Kidney (tissue), 13 donors: ENCODE measurements at regions not wholly inside any gene's neighbourhood (a gene's known extent, or its start where the extent isn't known, plus 50 kb on each side); places are given as distances from the start of the nearest gene placed in this dataset.

Experiments
- DNase-seq, 5 donors: peaks; one replicate each; pipeline ENCODE4 v3.0.0-alpha.2; 2013 to 2020
- FAIRE-seq: peaks from 2 replicates; lab custom pipeline; 2012; peaks lifted over from hg19 to GRCh38; lab: Jason Lieb, UNC
- H3K27ac ChIP-seq, 2 donors: one replicate each; pipeline ENCODE4 v1.7.0; 2013; ENCODE audit warnings: low read depth in 2 of 2, low read length in 2 of 2, inconsistent platforms in 1 of 2
- H3K27me3 ChIP-seq: one replicate; pipeline ENCODE4 v1.7.1; 2013; ENCODE audit warnings: low read length, inconsistent platforms; ENCODE audit not compliant: control insufficient read depth, insufficient read depth
- H3K36me3 ChIP-seq, 3 donors: one replicate each; pipeline versions ENCODE4 v1.7.0 to v1.7.1; 2013; ENCODE audit warnings: low read length in 3 of 3, control low read depth in 1 of 3, inconsistent platforms in 1 of 3; ENCODE audit not compliant: insufficient read depth in 3 of 3, control insufficient read depth in 2 of 3
- H3K4me1 ChIP-seq, 3 donors: one replicate each; pipeline versions ENCODE4 v1.7.0 to v1.7.1; 2013; ENCODE audit warnings: low read length in 3 of 3, inconsistent platforms in 1 of 3, low read depth in 1 of 3; ENCODE audit not compliant: control insufficient read depth in 2 of 3, insufficient read depth in 2 of 3
- H3K4me3 ChIP-seq, 3 donors: one replicate each; pipeline versions ENCODE4 v1.7.0 to v1.8.1; 2013; ENCODE audit warnings: low read length in 3 of 3, control low read depth in 1 of 3, inconsistent platforms in 1 of 3
- H3K9ac ChIP-seq, 3 donors: one replicate each; pipeline versions ENCODE4 v1.7.0 to v1.7.1; 2013; ENCODE audit warnings: low read length in 3 of 3, control low read depth in 1 of 3, inconsistent platforms in 1 of 3
- H3K9me3 ChIP-seq, 3 donors: one replicate each; pipeline versions ENCODE4 v1.7.0 to v1.7.1; 2013; ENCODE audit warnings: low read length in 3 of 3, control low read depth in 1 of 3, inconsistent platforms in 1 of 3; ENCODE audit not compliant: control insufficient read depth in 2 of 3, insufficient read depth in 1 of 3
- CTCF ChIP-seq: IDR thresholded peaks from 3 replicates; pipeline ENCODE4 v1.5.1; 2012; ENCODE audit warnings: mild to moderate bottlenecking, moderate library complexity, borderline replicate concordance; ENCODE audit not compliant: insufficient read depth; ENCODE audit errors: extremely low read depth
- intact Hi-C: fragments of 100-400 bp; cut with DNase I; formaldehyde crosslinking; loops from one replicate; pipeline ENCODE4 v1.11.1; 2022
- donor health status: control.
- donor health status: control.
- donor health status: control.
- donor health status: control.
- donor health status: control.
- donor health status: DM: yes; HTN: yes; CAD: no.
- donor health status: Normal renal cell carcinoma (clear cell type).

- no peak for FAIRE-seq
- H3K27ac ChIP-seq, result no peak overlapping the region
- intact Hi-C loops, result no loop called here
- no peaks in the 10 kb centered on the region for H3K9me3 ChIP-seq
- no peak overlapping the region for H3K4me3 ChIP-seq
- H3K27me3 ChIP-seq, result no peaks in the 10 kb centered on the region
- no peak for TF ChIP-seq CTCF
- no peaks in the 10 kb centered on the region for H3K36me3 ChIP-seq
- DNase-seq, result no peak
- no peaks in the 10 kb centered on the region for H3K4me1 ChIP-seq
- H3K9ac ChIP-seq, result no peak overlapping the region
Observed at GRCh38 chr5:17734011-17734410, 99.8 kb downstream of the TAF11L14 start.

GRCh38 chr5:17735761-17736160, 101.5 kb downstream of the TAF11L14 start:
- H3K27ac ChIP-seq, result no peak overlapping the region
- no peak overlapping the region for H3K4me3 ChIP-seq
- H3K27me3 ChIP-seq, result no peaks in the 10 kb centered on the region
- intact Hi-C loops, result no loop called here
- no peaks in the 10 kb centered on the region for H3K36me3 ChIP-seq
- TF ChIP-seq CTCF, result no peak
- H3K9me3 ChIP-seq, result no peaks in the 10 kb centered on the region
- no peaks in the 10 kb centered on the region for H3K4me1 ChIP-seq
- DNase-seq, result no peak
- no peak for FAIRE-seq
- H3K9ac ChIP-seq, result no peak overlapping the region

DNA sequence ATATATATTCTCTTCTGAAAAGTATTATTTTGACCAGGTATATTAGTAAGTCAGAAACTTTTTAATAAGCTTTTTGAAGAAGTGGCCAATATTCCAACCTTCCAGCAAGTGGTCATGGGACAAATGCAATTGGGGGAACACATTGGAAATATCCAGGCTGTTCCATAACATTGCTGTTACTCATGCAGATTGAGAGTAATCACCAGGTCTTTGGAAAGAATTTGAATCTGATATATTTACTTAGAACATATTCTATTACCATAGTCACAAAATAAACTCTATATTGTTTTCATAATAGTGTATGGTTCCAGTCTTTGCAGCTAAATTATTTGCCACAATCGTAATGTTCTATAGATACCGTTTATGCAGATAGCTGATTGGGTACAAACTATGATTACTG, 102.8 kb downstream of the TAF11L14 start:
- FAIRE-seq (no peak), DNase-seq (no peak)
- Histone ChIP-seq H3K36me3 (no peaks in the 10 kb centered on the region), H3K4me3 (no peak overlapping the region), H3K27me3 (no peaks in the 10 kb centered on the region), H3K4me1 (no peaks in the 10 kb centered on the region), H3K27ac (no peak overlapping the region), H3K9ac (no peak overlapping the region), H3K9me3 (no peaks in the 10 kb centered on the region)
- TF ChIP-seq CTCF, result no peak
- intact Hi-C loops, result no loop called here

DNA sequence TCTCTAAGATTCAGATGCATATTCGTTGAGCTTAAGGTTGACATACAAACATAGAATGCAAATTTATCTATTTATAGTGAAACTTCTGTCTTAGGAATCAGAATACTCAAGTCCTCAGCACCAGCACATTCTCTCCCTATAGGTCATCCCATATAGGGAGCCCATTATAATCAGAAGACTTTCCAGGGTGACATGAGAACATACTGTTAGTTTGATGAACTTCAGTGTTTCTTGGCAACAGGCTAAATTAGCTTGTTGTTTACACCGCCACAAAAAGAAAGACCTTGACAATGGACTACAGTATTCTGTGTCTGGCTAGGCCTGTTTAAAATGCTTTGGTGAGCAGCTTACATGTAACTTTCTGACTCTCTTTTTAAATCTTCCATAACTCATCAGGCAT, 104.2 kb downstream of the TAF11L14 start:
- Histone ChIP-seq H3K36me3 (no peaks in the 10 kb centered on the region), H3K27ac (no peak overlapping the region), H3K9ac (no peak overlapping the region), H3K4me1 (no peaks in the 10 kb centered on the region), H3K27me3 (no peaks in the 10 kb centered on the region), H3K9me3 (no peaks in the 10 kb centered on the region), H3K4me3 (no peak overlapping the region)
- DNase-seq (no peak), FAIRE-seq (no peak)
- intact Hi-C loops, result no loop called here
- no peak for TF ChIP-seq CTCF
